NCI-H146 treated with DMSO at 0.1 percent for 48 hours (cell line): ENCODE measurements at regions not wholly inside any gene's neighbourhood (a gene's known extent, or its start where the extent isn't known, plus 50 kb on each side); places are given as distances from the start of the nearest gene placed in this dataset.
"Not testable (repeated sequence)": the region's sequence is repeated elsewhere in the genome, so short reads cannot be mapped to it uniquely, and the experiment has no call there.

ENCODE experiments used
- DNase-seq: peaks from one replicate; lab custom pipeline; 2025; ENCODE audit not compliant: unreplicated experiment; lab: John Stamatoyannopoulos, UW

DNA sequence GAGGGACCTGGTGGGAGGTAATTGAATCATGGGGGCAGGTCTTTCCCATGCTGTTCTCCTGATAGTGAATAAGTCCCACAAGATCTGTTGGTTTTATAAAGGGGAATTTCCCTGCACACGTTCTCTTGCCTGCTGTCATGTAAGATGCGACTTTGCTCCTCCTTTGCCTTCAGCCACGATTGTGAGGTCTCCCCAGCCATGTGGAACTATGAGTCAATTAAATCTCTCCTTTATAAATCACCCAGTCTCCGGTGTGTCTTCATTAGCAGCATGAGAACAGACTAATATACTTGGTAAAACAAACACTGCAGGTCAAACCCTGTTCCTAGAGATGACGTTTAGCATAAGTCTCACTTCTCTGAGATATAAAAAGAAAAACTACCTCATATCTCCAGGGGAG, 148.3 kb downstream of the MATN1 start:
- DNase-seq: no peak

DNA sequence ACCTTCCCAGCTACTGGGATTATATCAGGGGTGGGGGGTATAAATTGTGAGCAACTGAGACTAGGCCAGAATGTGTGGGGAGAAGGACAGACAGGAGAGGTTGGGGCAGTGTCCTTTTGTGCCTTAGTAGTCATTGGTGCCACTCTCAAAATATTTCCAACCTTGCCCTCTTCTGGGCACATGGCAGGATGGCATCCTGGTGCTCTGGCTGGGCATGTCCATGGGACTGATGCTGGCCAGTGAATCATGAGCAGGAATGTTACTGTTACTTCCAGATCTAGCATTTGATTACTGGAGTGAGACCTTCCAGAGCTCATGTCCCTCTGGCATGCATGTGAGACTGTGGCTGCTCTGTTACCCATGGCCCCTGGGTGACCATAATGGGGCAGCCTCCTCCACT, 151.2 kb downstream of the MATN1 start:
- DNase-seq: no peak

DNA sequence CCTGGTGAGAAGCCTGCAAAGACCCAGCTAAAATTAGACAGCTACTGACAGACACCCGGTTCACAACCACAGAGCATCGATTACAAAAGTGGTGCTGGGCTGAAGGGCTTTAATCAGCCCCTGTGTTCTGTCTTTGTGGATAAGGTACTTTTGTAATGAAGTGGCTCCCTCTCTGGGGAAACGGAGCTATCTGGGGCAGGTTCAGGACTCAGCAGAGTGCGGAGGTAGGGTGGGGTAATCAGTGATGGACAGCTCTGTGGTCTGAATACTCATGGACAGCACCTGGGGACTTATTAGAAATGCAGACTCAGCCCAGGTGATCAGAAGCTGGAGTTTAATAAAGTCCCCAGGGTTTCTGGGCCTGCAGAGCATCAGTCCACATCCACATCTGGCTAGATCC, 152.0 kb downstream of the MATN1 start:
- DNase-seq: no peak

DNA sequence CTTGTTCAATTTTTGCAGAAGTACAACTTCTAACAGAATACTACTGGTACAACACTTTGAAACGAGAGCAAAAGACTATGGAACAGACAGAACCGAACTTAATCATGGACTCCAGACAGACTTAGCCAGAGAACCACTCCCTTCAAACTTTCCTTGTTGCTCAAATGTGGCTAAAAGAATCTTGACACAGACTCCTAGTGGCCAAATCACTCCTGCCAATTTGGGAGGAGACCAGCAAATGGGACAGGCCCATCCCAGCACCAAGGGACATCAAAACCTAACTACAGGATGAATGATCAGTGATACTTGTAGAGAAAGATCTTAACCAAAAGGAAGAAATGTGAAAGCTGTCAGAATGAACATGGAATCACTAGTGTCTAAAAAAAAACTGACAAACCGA, 154.0 kb downstream of the MATN1 start:
- DNase-seq: no peak

DNA sequence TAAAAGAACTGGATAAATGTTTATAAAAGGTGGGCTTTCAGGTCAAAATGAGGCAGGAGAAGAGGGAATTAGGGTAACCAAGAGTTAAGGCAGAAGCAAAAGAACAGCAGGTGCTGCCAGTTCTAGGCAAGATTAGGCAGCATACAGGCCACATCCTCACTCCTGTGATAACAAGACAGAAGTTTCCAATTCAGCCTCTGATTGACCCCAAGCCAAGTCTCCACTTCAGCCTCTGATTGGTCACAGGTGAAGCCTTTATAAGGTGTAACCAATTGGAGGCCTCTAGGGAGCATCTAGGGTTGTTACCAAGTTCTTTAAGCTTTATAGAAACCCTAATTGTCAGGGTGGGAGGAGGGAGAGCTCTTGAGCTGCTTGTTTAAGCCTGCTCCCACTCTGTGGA, 160.8 kb downstream of the MATN1 start:
- DNase-seq: no peak

DNA sequence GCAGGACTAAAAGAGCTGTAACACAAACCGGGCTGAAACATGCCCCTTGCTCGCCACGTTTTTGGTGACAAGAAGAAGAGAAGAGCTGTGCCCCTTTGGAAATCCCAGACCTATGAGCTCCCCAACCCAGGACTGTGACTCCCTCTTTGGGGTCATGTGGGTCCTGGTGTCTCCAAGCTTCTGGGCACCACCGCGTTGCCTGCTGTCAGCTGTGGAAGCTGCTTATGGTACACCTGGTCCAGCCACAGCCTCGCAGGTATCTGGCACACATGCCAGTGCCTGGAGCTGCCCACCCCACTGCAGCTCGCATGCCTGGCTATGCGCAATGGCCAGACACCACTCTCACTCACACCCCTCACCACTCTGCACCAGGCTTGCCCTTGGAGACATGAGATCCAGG, 171.8 kb downstream of the MATN1 start:
- no peak for DNase-seq

DNA sequence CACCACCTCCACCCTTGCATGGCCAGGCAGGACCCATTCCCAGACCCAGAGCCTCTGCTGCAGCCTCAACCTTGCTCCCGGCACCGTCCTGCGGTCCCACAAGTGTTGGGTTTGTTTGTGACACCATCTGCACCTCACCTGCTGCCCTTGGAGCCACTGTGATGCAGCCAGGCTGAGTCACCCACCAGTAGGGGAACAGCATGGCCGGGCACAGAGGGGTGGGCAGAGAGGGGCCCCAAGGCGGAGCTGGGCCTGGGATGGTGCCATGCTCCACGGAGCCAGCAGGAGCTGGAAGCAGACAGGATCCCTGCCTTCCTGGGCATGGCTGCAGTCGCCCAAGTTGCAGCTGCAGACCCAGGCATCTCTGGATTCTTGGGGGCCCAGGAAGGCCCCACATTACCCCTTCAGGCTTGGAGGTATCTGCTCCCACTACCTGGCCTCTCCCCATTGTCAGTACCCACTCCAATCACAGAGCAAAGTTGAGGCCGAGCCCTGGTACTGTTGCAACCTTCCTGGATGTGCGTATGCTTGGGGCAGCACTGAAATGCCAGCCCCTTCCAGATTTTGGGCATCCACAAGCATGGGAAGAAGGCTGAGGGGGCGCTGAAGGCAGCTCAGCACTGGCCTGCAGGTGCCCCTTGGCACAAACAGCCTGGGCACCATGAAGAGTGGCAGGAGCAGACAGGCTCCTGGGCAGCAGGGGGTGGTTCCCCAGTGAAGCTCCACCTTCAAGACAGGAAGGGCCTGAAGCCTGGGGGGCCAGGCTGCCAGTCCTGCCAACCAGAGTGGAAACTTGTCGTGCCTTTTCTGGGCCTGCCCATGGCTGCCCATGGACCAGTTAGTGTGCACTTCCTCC, 172.8 kb downstream of the MATN1 start:
- no peak for DNase-seq

DNA sequence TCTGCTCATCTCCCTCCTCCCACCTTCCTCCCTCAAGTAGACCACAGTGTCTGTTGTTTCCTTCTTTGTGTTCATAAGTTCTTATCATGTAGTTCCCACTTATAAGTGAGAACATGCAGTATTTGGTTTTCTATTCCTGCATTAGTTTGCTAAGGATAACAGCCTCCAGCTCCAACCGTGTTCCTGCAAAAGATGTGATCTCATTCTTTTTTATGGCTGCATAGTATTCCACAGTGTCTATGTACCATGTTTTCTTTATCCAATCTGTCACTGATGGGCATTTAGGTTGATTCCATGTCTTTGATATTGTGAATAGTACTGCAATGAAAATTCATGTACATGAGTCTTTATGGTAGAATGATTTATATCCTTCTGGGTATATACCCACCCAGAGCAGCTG, 173.5 kb downstream of the MATN1 start:
- not testable (repeated sequence) for DNase-seq

DNA sequence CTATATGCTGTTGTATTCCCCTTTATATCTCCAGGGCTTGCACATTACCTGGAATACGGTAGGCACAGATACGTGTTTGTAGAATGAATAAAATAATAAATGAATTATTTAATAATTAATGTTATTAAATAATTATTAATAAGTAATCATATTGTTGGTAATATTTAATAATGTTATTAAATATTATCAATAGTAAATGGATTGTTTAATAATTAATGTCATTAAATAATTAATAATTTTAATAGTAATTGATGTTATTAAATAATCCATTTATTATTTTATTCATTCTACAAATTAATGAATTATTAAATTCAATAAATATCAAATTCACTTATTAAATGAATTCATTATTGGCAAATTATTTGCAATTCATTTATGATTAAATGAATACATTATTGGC, 175.1 kb downstream of the MATN1 start:
- DNase-seq: no peak

DNA sequence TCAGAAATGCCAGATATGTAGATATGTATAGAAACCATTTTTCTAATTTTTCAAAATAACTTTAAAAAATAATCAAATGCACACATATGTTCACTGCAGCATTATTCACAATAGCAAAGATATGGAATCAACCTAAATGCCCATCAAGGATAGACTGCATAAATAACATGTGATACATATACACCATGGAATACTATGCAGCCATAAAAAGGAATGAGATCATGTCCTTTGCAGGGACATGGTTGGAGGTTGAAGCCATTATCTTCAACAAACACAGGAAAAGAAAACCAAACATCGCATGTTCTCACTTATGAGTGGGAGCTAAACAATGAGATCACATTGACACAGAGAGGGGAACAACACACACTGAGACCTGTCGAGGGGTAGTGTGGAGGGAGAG, 176.1 kb downstream of the MATN1 start:
- DNase-seq: not testable (repeated sequence)

DNA sequence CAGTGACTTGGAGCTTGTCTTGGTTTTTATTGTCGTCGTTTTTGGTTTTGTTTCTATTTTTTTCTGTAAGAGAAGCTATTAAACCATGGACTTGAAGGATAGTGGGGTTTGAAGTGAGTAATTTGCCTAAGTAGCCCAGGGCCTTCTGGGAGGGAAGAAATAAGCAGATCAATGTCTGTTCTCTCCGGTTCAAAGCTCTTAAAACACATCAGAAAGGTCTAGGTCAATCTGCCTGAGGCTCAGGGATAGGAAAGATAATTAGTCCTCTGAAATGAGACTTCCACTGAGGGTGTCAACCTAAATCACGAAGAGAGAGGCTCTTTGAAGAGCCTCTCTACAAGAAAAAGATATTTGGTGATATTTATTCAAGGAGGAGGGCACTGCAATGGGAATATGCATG, 178.0 kb downstream of the MATN1 start:
- no peak for DNase-seq

DNA sequence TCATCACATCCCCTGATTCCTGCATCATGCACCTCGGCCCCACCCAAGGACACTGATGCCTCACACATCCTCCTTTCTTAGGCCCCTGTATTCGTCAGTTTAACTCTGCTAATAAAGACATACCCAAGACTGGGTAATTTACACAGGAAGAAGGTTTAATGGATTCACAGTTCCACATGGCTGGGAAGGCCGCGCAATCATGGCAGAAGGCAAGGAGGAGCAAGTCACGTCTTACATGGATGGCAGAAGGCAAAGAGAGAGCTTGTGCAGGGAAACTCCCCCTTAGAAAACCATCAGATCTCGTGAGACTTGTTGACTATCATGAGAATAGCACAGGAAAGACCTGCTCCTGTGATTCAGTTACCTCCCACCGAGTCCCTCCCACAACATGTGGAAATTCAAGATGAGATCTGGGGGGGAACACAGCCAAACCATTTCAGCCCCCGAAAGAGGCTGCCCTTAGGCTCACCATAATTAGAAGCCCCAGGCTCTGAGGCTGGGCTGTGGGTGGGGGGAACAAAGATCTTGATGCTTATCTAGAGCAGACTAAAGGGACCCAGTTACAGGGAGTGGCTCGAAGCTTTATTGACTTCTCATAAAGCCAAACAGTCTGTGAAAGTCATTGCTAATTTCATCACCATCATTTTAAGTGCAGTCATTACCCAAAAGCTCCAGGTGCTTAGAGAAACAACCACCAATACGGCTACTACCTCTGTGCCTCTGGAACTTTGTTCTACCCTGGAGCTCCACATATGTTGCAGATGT, 181.5 kb downstream of the MATN1 start:
- DNase-seq: no peak

DNA sequence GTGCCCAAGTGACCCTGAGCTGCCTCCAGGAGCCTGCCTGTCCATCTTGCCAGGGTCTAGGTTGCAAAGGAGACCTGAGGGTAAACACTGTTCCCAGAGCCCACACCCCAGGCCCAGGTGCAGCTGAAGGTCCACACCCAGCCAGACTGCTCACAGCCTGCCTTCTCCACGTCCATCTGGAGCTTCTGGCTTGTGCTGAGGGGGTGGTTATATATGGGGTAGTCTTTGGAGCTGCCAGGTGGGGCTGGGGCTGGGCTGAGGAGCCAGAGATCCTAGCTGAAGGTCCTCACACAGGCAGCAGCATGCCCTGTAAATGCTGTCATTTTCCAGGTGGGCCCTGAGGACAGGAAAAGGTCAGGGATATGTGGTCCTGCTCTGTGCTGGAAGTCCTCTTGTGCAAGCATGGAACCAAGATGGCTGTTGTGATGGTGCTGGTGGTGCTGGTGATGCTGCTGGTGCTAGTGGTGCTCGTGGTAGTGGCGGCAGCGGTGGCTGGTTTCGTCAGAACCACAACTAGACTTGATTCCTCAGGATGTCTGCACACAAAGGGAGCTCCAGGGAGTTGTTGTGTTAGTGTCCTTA, 182.7 kb downstream of the MATN1 start:
- DNase-seq: no peak

DNA sequence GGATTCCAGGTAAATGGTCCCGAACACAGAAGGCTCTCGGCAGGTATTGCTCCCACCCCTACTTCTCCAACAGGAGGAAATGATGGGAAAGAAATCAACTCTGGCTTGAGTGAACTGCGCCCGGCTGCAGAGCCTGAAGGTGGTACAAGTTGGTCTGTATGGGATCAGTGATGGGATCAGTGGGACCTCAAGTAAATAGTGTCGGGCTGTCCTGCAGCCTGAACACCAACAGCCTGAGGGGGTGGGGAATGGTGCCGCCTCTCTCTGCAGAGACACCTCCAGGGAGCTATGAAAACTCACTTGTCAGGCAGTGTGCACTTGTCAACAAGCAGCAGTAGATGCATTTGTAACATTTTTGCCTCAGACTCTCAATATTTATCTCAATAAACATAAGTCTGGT, 183.5 kb downstream of the MATN1 start:
- DNase-seq: no peak

DNA sequence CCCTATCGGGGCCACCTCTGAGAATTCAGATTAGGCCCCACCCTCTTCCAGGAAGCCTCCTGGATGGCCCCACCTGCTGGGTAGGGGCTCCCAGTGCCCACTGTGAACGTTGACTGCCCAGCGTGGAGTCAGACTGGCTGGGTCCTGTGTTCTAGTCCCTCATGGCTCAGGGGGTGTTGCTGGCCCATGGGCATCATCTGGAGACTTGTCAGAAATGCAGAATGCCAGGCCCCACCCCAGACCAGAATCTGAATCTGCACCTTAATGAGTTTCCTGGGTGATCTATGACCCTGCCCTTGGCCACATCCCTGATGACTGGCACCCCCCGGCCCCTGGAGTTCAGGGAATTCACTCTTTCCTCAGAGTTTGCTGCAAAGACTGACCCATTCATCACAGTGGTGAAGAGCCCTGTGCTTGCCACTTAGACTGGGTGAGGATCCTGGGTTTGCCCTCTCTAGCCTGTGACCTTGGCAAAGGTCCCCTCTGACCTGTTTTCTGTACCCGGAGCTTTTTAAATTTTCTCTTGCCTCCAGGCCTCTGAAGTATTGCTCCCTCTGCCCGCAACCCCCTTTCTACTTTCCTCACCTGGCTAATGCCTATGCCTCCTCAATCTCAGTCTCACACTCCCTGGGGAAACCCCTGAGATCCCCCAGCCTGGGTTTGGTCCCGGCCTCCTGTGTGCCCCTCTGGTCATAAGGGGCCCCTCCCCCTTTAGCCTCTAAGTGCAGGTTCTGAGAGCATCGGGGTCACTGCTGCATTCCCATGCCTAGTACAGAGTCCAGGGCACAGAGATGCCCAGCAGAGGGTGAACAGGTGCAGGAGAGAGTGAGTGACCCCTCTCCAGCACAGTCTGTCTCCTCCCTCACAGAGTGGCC, 184.2 kb downstream of the MATN1 start:
- DNase-seq: no peak

DNA sequence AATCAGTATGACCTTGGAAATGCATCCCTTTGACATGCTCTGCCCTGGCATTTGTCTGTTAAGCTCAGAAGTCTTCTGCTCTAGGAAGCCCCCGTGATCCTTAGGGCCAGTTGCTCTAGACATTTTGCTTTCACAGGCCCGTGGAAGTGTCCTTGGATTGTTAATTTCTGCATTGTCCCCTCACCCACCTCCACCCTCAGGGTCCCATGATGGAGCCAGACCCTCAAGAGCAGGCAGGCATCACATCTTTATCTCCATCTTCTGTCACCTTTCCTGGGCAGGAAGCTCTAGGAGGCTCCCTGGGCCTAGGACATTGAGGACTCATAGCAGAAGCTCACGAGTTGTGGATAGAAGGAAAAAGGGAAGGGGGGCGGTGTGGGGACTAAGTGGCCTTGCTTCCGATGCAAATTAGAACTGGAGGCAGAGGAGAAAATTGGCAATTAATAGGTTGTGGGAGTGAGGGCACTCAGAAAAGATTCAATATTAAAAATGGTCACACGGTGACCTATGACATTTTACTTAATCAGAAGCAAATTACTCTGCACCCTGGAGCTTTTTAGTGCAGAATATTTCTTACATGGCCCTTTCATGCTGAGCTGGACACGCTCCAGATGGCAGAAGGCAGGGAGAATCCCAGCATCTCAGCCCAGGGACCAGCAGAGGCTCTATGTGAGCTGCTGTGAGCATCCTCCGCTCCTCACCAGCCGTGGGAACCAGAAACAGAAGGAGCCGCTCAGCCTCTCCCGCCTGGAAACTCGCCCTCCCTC, 185.0 kb downstream of the MATN1 start:
- DNase-seq: no peak

DNA sequence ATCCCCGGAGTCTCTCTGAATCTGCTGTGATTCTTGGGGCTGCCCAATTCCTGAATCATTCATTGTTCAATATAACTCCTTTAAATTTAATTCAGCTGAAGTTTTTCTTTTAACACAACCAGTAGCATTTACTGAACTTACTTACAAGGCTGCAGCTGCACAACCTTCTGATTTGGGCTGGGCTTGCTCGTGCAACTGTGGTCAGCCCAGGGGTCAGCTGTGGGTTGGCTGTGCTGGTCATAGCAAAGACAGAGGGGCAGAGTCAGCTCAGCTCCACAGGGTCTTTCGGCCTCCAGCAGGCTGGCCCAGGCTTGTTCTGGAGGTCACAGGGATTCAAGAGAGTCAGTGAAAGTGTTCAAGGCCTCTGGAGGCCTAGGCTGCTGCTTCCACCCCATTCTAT, 186.1 kb downstream of the MATN1 start:
- DNase-seq: no peak

DNA sequence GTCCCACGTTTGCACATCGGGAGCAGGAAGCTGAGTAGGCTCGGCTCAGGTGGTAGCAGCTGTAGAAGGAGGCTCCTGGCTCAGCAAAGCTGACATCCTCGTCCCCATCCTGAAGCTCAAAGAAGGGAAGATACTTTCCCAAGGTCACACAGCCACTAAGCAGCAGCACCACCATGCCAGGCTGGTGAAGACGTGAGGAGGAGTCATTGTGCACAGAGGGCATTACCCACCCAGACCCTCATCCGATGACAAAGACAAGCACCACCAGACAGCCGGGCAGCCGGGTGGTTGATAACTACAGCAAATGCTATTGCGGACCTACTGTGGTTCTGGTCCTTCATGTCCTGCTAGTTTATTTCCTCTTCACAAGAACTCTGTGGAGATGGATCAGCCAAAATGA, 186.9 kb downstream of the MATN1 start:
- no peak for DNase-seq

DNA sequence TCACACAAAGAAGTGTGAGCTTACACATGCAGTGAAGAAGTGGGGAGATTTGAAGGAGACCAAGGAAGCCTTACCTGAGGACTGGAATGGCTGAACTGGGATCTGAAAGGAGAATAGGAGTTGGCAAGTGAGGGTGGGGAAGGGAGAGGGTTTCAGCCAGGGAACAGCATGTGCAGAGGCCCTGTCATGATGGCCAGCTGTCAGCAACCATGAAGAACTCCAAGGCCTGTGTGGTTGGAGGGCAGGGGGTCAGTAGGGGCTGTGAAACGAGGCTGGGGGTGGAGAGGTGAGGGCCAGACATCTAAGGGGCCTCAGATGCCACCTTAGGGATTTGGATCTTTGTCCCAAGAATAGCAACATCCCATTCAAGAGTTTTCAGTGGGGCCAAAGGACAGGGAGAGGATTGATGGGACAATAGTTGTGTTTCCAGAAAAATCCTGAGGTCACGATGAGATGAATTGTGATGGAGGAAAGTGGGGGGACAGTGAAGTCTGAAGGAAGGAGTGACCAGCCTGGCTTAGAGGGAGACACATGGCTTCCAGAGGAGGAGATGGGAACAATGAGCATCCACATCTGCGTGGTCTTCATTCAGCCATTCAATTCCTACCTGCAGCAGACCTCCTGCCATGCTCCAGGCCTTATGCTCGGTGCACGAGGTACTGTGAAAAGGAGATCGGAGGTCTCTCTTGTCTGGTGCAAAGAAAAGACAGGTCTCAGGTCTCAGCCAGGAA, 187.6 kb downstream of the MATN1 start:
- DNase-seq: no peak

DNA sequence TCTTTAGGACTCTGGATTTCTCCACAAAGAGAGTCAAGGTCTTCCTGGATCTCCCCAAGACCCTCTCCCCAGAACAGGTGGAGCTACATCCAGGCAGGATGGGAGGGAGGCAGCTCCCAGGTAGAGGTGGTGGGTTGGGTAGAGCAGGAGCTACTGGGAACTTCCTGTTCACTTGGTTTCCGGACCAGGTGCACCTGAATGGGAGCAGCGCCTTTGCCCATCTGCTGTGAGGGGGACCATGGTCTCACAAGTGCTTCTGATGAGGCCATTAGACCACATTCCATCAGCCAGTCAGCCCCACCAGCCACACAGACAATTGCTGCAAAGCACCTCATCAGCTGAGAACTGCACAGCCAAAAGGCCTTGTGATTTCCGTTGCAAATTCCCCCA, 188.8 kb downstream of the MATN1 start:
- DNase-seq: no peak
